Natural killer cell (primary cell): ENCODE measurements at regions not wholly inside any gene's neighbourhood (a gene's known extent, or its start where the extent isn't known, plus 50 kb on each side); places are given as distances from the start of the nearest gene placed in this dataset.

Experiments used
- ATAC-seq, 3 donors: fragments of 150-1000 bp in 2 of 3; fragments of 200-7000 bp in 1 of 3; cut with Tn5 transposase; 1 replicate in 1 of 3; 2 replicates in 2 of 3; pipeline ENCODE4 v1.10.0; 2021; ENCODE audit warnings: mild to moderate bottlenecking in 2 of 3, moderate library complexity in 2 of 3
- DNase-seq, 2 donors: peaks; one replicate each; pipeline versions ENCODE4 v3.0.0 to v3.0.0-alpha.2; 2013 to 2021; ENCODE audit warnings: mixed read lengths in 1 of 2
- H3K27ac ChIP-seq: one replicate; pipeline ENCODE4 v1.5.1; 2013; ENCODE audit warnings: mild to moderate bottlenecking, low read length
- H3K27me3 ChIP-seq: one replicate; pipeline ENCODE4 v1.6.1; 2013; ENCODE audit warnings: low read length; ENCODE audit not compliant: control insufficient read depth, insufficient read depth
- H3K36me3 ChIP-seq: one replicate; pipeline ENCODE4 v1.6.1; 2013; ENCODE audit warnings: low read length; ENCODE audit not compliant: control insufficient read depth, insufficient read depth
- H3K4me1 ChIP-seq: one replicate; pipeline ENCODE4 v1.6.1; 2013; ENCODE audit warnings: low read length; ENCODE audit not compliant: control insufficient read depth, insufficient read depth
- H3K4me3 ChIP-seq: one replicate; pipeline ENCODE4 v1.5.1; 2013; ENCODE audit warnings: low read length
- H3K9me3 ChIP-seq: one replicate; pipeline ENCODE4 v1.6.1; 2013; ENCODE audit warnings: low read length; ENCODE audit not compliant: control insufficient read depth, insufficient read depth
- H3K27ac Mint-ChIP-seq, 2 donors: one replicate each; pipeline ENCODE4 v1.8.0; 2022; ENCODE audit warnings: mild to moderate bottlenecking in 2 of 2, mixed read lengths in 2 of 2, moderate library complexity in 1 of 2
- H3K27me3 Mint-ChIP-seq, 2 donors: one replicate each; pipeline ENCODE4 v1.8.0; 2022; ENCODE audit warnings: low read depth in 2 of 2, mixed read lengths in 2 of 2
- H3K36me3 Mint-ChIP-seq: one replicate; pipeline ENCODE4 v1.8.0; 2022; ENCODE audit warnings: mixed read lengths
- H3K4me1 Mint-ChIP-seq, 2 donors: one replicate each; pipeline ENCODE4 v1.8.0; 2022; ENCODE audit warnings: mixed read lengths in 2 of 2
- H3K4me3 Mint-ChIP-seq: one replicate; pipeline ENCODE4 v1.8.0; 2022; ENCODE audit warnings: mild to moderate bottlenecking, moderate library complexity, mixed read lengths
- H3K9me3 Mint-ChIP-seq, 2 donors: one replicate each; pipeline ENCODE4 v1.8.0; 2022; ENCODE audit warnings: mixed read lengths in 2 of 2
- CTCF ChIP-seq: fragments of 200-600 bp; IDR thresholded peaks from one replicate; pipeline ENCODE4 v1.8.0; 2022; ENCODE audit warnings: antibody characterized with exemption
- WGBS: methylation state at CpG from one replicate; pipeline ENCODE4 v1.1.7; 2013; ENCODE audit warnings: missing lambda C conversion rate; ENCODE audit not compliant: insufficient coverage; 5-methylcytosine and 5-hydroxymethylcytosine counted together
- intact Hi-C: fragments of 100-400 bp; cut with micrococcal nuclease; formaldehyde crosslinking; loops from one replicate; pipeline ENCODE4 v1.14.2; 2022

GRCh38 chr13:74064805-74065312 is 69.3 kb downstream of the KLF12 start:
- Mint-ChIP-seq H3K4me1 (peaks cover 82% of the 10 kb centered on the region in 2 donors), H3K9me3 (peaks cover 0 to 2% of the 10 kb centered on the region in 2 donors), H3K36me3 (no peaks in the 10 kb centered on the region), H3K4me3 (no peak overlapping the region), H3K27ac (peak overlapping the region; percentile 1 to 89), H3K27me3 (no peaks in the 10 kb centered on the region)
- no peak for TF ChIP-seq CTCF
- H3K27ac ChIP-seq = no peak overlapping the region
- ATAC-seq (no peak), DNase-seq (no peak)
- 84% methylated on average over 1 of the region's 1 CpG for WGBS
- intact Hi-C loops = loop anchor here (5.0 kb wide), 1 partner anchor 38 kb away; no protein-coding TSS in a partner anchor
- H3K4me3 ChIP-seq = no peak overlapping the region
- peaks cover 11% of the 10 kb centered on the region for H3K4me1 ChIP-seq
- H3K36me3 ChIP-seq = peaks cover 3% of the 10 kb centered on the region
- H3K9me3 ChIP-seq = no peaks in the 10 kb centered on the region
- H3K27me3 ChIP-seq = no peaks in the 10 kb centered on the region

GRCh38 chr13:74063533-74064100 is 70.6 kb downstream of the KLF12 start:
- Histone ChIP-seq H3K4me3 (no peak overlapping the region), H3K36me3 (no peaks in the 10 kb centered on the region), H3K27ac (peak overlapping the region; percentile 79), H3K9me3 (no peaks in the 10 kb centered on the region), H3K27me3 (no peaks in the 10 kb centered on the region), H3K4me1 (peaks cover 10% of the 10 kb centered on the region)
- DNase-seq (no peak), ATAC-seq (no peak)
- no peaks in the 10 kb centered on the region for H3K36me3 Mint-ChIP-seq
- intact Hi-C loops = loop anchor here (2.0 to 5.0 kb wide), 2 partner anchors 36 to 69 kb away; no protein-coding TSS in a partner anchor
- peak overlapping the region; percentile 82 for H3K4me3 Mint-ChIP-seq
- H3K9me3 Mint-ChIP-seq = peaks cover 0 to 2% of the 10 kb centered on the region in 2 donors
- H3K27me3 Mint-ChIP-seq = no peaks in the 10 kb centered on the region
- TF ChIP-seq CTCF = no peak
- H3K4me1 Mint-ChIP-seq = peaks cover 73 to 82% of the 10 kb centered on the region in 2 donors
- peak overlapping the region; percentile 87 to 89 for H3K27ac Mint-ChIP-seq

- Mint-ChIP-seq H3K27me3 (no peaks in the 10 kb centered on the region), H3K4me1 (peaks cover 72 to 83% of the 10 kb centered on the region in 2 donors), H3K9me3 (peaks cover 0 to 2% of the 10 kb centered on the region in 2 donors), H3K36me3 (no peaks in the 10 kb centered on the region), H3K27ac (peak overlapping the region; percentile 87 to 89), H3K4me3 (peak overlapping the region; percentile 82)
- WGBS = 70% methylated on average over 6 of the region's 6 CpGs
- H3K27ac ChIP-seq = peak overlapping the region; percentile 79
- peaks cover 10% of the 10 kb centered on the region for H3K4me1 ChIP-seq
- ATAC-seq (no peak), DNase-seq (peak in 1 of 2 donors; percentile 52)
- intact Hi-C loops = loop anchor here (2.0 to 5.0 kb wide), 2 partner anchors 36 to 70 kb away; no protein-coding TSS in a partner anchor
- no peaks in the 10 kb centered on the region for H3K9me3 ChIP-seq
- H3K36me3 ChIP-seq = no peaks in the 10 kb centered on the region
- no peak for TF ChIP-seq CTCF
- H3K4me3 ChIP-seq = no peak overlapping the region
- H3K27me3 ChIP-seq = no peaks in the 10 kb centered on the region
Observed at GRCh38 chr13:74062933-74063332, 71.3 kb downstream of the KLF12 start.
